PC-3 (cell line): ENCODE measurements at regions not wholly inside any gene's neighbourhood (a gene's known extent, or its start where the extent isn't known, plus 50 kb on each side); places are given as distances from the start of the nearest gene placed in this dataset.
A peak's percentile ranks its signal among the peaks of the same experiment; 100 is the strongest.

Experiments
- ATAC-seq: fragments of 200-7000 bp; cut with Tn5 transposase; 2 replicates; pipeline ENCODE4 v1.9.1; 2020; ENCODE audit warnings: mild to moderate bottlenecking, moderate library complexity
- BruUV-seq: library from RNA; stranded (reverse); fragments of 400-500 nt; replicated peaks from 2 replicates; lab custom pipeline; 2021; lab: Mats Ljungman, UMichigan
- CTCF ChIA-PET: fragments of 300-600 bp; sonication (Branson Sonifier 250); formaldehyde crosslinking; loops from one replicate; lab custom pipeline; 2022; ENCODE audit warnings: antibody characterized with exemption; lab: Charles Lee
- POLR2A ChIA-PET: fragments of 300-600 bp; sonication (Branson Sonifier 250); formaldehyde crosslinking; loops from one replicate; lab custom pipeline; 2022; ENCODE audit warnings: antibody characterized with exemption; ENCODE audit not compliant: unreplicated experiment; lab: Charles Lee
- DNase-seq: peaks from one replicate; pipeline ENCODE4 v3.0.0-alpha.2; 2015
- H2AFZ ChIP-seq: fragments of 300-600 bp; sonication (generic); 2 replicates; pipeline ENCODE4 v1.6.0; 2016; ENCODE audit warnings: antibody characterized with exemption, low read length
- H3F3A ChIP-seq: fragments of 300-600 bp; sonication (generic); one replicate; pipeline ENCODE4 v1.6.0; 2017; ENCODE audit warnings: antibody characterized with exemption, low read length, control low read depth, mild to moderate bottlenecking; ENCODE audit not compliant: unreplicated experiment
- H3K27ac ChIP-seq: fragments of 300-600 bp; sonication (generic); 2 replicates; pipeline ENCODE4 v1.5.1; 2016; ENCODE audit warnings: mild to moderate bottlenecking, low read length
- H3K27me3 ChIP-seq: fragments of 300-600 bp; sonication (generic); 2 replicates; pipeline ENCODE4 v1.6.1; 2016; ENCODE audit warnings: low read length, mixed read lengths
- H3K36me3 ChIP-seq: fragments of 300-600 bp; sonication (generic); 2 replicates; pipeline ENCODE4 v1.6.1; 2016; ENCODE audit warnings: low read depth, mixed run types, low read length, mixed read lengths
- H3K4me1 ChIP-seq: fragments of 300-600 bp; sonication (generic); 2 replicates; pipeline ENCODE4 v1.5.1; 2016; ENCODE audit warnings: low read length; ENCODE audit not compliant: insufficient read depth
- H3K4me2 ChIP-seq: fragments of 300-600 bp; sonication (generic); 2 replicates; pipeline ENCODE4 v1.6.0; 2016; ENCODE audit warnings: low read length
- H3K4me3 ChIP-seq: fragments of 300-600 bp; sonication (generic); 2 replicates; pipeline ENCODE4 v1.5.1; 2016; ENCODE audit warnings: mild to moderate bottlenecking, low read length, mixed read lengths
- H3K79me2 ChIP-seq: fragments of 300-600 bp; sonication (generic); 2 replicates; pipeline ENCODE4 v1.6.1; 2017; ENCODE audit warnings: low read length, mixed read lengths
- H3K9ac ChIP-seq: fragments of 300-600 bp; sonication (generic); 2 replicates; pipeline ENCODE4 v1.6.0; 2016; ENCODE audit warnings: mild to moderate bottlenecking, low read length
- H3K9me2 ChIP-seq: fragments of 300-600 bp; sonication (generic); replicated peaks from 2 replicates; pipeline ENCODE4 v1.6.1; 2016; ENCODE audit warnings: mixed run types, low read length, mixed read lengths
- H3K9me3 ChIP-seq: fragments of 300-600 bp; sonication (generic); 2 replicates; pipeline ENCODE4 v1.6.1; 2016; ENCODE audit warnings: low read length, mixed read lengths
- H4K20me1 ChIP-seq: fragments of 300-600 bp; sonication (generic); 2 replicates; pipeline ENCODE4 v1.6.1; 2016; ENCODE audit warnings: low read length, mixed read lengths
- EZH2 ChIP-seq: fragments of 300-600 bp; sonication (generic); IDR thresholded peaks from one replicate; pipeline ENCODE4 v1.6.1; 2017; ENCODE audit warnings: antibody characterized with exemption, mild to moderate bottlenecking, low read length; ENCODE audit not compliant: unreplicated experiment
- EZH2phosphoT487 ChIP-seq: fragments of 300-600 bp; sonication (generic); IDR thresholded peaks from 2 replicates; pipeline ENCODE4 v1.6.1; 2018; ENCODE audit warnings: mild to moderate bottlenecking, antibody characterized with exemption, low read length, borderline replicate concordance
- intact Hi-C: fragments of 100-400 bp; cut with micrococcal nuclease; formaldehyde crosslinking; loops from 2 replicates; pipeline ENCODE4 v1.9.0; 2023
- TF ChIP-seq, protein P1 (sequence below): fragments of 300-600 bp; sonication (generic); conservative IDR thresholded peaks from 2 replicates; pipeline ENCODE4 v1.5.1; 2017; ENCODE audit warnings: antibody characterized with exemption, low read depth, mild to moderate bottlenecking, low read length

DNA sequence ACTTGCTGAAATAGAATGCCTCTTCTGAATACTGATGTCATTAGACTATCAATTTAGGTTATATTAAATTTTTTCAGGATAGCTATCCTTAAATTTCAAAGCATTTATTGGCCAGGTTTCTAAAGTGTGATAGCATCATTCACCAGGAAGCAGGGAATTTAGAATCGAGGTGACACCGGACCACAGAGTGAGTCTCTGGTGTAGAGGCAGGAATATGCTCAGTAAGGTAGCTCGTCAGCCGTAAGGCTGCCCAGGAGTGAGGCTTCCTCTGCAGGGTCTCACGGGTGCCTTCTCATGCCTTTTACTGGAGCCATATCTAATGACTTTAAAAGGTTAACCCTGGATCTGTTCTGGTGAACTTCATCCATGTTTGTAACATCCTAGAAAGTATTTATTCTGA is 170.8 kb upstream of the KLF14 start:
- Histone ChIP-seq H3K4me3 (peak overlapping the region; percentile 58; the same call in 1 of the 2 replicates), H3K27ac (peak overlapping the region; percentile 92), H3K4me2 (peak overlapping the region; percentile 81), H3K9ac (peak overlapping the region; percentile 59), H3K4me1 (peaks cover 89% of the 10 kb centered on the region), H3K27me3 (no peaks in the 10 kb centered on the region), H3K9me3 (no peaks in the 10 kb centered on the region), H4K20me1 (peaks cover 37% of the 10 kb centered on the region), H3K79me2 (peaks cover 96% of the 10 kb centered on the region), H2AFZ (no peak overlapping the region), H3K36me3 (peaks cover 54% of the 10 kb centered on the region), H3K9me2 (no peaks in the 10 kb centered on the region), H3F3A (peaks cover 62% of the 10 kb centered on the region)
- DNase-seq (peak; percentile 50), ATAC-seq (no peak)
- TF ChIP-seq EZH2phosphoT487 (no peak), EZH2 (no peak)
- TF ChIP-seq, protein P1, sequence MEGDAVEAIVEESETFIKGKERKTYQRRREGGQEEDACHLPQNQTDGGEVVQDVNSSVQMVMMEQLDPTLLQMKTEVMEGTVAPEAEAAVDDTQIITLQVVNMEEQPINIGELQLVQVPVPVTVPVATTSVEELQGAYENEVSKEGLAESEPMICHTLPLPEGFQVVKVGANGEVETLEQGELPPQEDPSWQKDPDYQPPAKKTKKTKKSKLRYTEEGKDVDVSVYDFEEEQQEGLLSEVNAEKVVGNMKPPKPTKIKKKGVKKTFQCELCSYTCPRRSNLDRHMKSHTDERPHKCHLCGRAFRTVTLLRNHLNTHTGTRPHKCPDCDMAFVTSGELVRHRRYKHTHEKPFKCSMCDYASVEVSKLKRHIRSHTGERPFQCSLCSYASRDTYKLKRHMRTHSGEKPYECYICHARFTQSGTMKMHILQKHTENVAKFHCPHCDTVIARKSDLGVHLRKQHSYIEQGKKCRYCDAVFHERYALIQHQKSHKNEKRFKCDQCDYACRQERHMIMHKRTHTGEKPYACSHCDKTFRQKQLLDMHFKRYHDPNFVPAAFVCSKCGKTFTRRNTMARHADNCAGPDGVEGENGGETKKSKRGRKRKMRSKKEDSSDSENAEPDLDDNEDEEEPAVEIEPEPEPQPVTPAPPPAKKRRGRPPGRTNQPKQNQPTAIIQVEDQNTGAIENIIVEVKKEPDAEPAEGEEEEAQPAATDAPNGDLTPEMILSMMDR: no peak
- BruUV-seq: TSS peak; percentile 84
- CTCF ChIA-PET: interaction anchor here (0.6 to 1.3 kb wide), 2 partner anchors 77 to 202 kb away, joined by 4 to 6 read pairs; no protein-coding TSS in a partner anchor
- intact Hi-C loops: loop anchor here (1.0 to 5.0 kb wide), 2 partner anchors 8 to 93 kb away; no protein-coding TSS in a partner anchor
- POLR2A ChIA-PET: interaction anchor here (0.5 to 2.9 kb wide), 11 partner anchors 8 to 98 kb away, joined by 3 to 49 read pairs (median 3); no protein-coding TSS in a partner anchor

DNA sequence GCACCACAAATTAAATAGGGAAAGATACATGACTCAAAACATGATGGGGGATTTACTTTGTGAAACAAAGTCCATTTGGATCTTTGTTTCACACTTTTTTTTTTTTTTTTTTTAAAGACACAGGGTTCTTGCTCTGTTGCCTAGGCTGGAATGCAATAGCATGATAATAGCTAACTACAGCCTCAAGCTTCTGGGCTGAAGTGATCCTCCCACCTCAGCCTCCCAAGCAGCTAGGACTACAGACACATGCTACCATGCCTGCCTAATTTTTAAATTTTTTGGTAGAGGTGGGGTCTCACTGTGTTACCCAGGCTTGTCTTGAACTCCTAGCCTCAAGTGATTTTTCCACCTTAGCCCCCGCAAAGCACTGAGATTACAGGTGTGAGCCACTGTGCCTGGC is 172.6 kb upstream of the KLF14 start:
- H3K4me1 ChIP-seq: peaks cover 72% of the 10 kb centered on the region

More for the DNA sequence above, 172.6 kb upstream of the KLF14 start:
- Histone ChIP-seq H3K27ac (peak overlapping the region; percentile 92), H3K4me3 (peak overlapping the region; percentile 58), H3K9ac (peak overlapping the region; percentile 59), H3K9me3 (no peaks in the 10 kb centered on the region), H3K27me3 (no peaks in the 10 kb centered on the region), H3F3A (peaks cover 66% of the 10 kb centered on the region), H3K36me3 (peaks cover 59% of the 10 kb centered on the region), H3K79me2 (peaks cover 97% of the 10 kb centered on the region), H3K4me2 (peak overlapping the region; percentile 81), H3K9me2 (no peaks in the 10 kb centered on the region), H2AFZ (no peak overlapping the region), H4K20me1 (peaks cover 41% of the 10 kb centered on the region)
- CTCF ChIA-PET: interaction anchor here (0.6 kb wide), 1 partner anchor 102 kb away, joined by 4 read pairs; no protein-coding TSS in a partner anchor
- ATAC-seq (no peak), DNase-seq (peak; percentile 9)
- BruUV-seq: no TSS peak
- TF ChIP-seq EZH2phosphoT487: no peak
- TF ChIP-seq EZH2: no peak
- TF ChIP-seq, protein P1: no peak
- intact Hi-C loops: no loop called here
- POLR2A ChIA-PET: no interaction called here
